NCI-H146 treated with DMSO at 0.1 percent for 48 hours (cell line): ENCODE measurements at regions not wholly inside any gene's neighbourhood (a gene's known extent, or its start where the extent isn't known, plus 50 kb on each side); places are given as distances from the start of the nearest gene placed in this dataset.
"Not testable (repeated sequence)": the region's sequence is repeated elsewhere in the genome, so short reads cannot be mapped to it uniquely, and the experiment has no call there.

Source experiments
- DNase-seq: peaks from one replicate; lab custom pipeline; 2025; ENCODE audit not compliant: unreplicated experiment; lab: John Stamatoyannopoulos, UW

DNA sequence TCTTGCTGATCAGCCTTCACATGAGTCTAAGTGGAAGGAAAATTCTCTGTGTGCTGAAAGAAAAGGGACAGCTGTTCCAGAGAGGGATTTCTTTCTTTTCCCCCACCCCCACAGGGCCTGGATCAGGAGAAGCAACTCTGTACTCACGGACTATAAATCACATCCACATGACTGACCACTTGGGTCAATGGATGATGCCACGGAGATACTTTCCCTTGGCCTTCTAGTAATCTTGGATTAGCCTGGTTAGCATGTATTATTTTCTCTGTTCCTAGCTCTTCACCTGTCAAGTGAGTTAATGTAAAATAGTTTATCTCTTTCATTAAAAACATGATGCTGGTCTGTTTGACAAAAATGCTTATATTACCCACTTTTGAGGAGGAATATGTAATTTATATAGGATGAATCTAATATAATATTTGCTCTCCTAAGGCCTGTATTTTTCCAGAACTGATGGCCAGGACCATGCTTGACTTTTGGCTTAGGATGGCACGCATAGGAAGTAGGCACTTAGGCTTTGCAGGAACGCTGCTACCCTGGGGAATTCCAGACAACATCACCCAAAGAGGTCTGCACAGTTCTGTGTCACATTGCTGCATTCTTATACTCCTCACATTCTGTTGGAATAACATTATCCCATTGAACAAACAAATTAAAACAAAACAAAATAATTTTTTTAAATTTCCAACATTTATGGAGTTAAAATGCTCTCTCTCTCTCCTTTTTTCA, 892.1 kb downstream of the TLE1 start:
- no peak for DNase-seq

DNA sequence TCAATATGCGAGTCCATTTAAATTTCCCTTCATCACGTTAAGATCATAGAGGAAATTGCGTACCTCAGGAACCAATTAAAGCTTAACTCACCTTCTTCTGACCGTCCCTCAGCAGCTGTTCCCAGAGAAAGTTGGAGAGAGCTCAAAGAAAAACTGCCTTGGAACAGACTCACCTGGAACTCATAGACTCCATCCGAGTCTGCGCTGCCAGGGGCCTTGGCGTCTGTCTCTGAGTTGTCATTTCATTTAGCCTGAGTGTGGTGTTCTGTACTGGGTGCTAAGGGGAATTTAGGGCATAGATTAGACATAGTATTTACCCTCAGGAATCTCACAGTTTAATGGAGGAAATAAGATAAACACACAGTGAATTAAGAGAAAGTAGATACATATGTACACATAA, 892.7 kb downstream of the TLE1 start:
- no peak for DNase-seq

DNA sequence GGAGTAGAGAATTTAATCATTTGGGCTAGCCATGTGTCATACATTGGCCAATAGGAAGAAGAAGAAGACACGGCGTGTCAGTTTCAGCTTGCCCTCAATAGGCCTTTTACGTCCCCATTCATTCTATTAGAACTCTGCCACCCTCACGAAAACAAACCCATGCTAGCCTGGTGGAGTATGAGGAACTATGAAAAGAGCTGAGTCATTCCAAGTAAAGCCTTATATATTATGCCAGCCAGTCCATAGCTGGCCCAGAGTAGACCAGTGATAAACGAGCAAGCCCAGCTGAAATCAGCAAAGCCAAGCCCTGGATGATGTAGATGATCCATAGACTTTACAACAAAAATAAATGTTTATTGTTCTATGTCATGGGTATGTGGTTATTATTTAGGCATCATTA, 895.1 kb downstream of the TLE1 start:
- DNase-seq: no peak

DNA sequence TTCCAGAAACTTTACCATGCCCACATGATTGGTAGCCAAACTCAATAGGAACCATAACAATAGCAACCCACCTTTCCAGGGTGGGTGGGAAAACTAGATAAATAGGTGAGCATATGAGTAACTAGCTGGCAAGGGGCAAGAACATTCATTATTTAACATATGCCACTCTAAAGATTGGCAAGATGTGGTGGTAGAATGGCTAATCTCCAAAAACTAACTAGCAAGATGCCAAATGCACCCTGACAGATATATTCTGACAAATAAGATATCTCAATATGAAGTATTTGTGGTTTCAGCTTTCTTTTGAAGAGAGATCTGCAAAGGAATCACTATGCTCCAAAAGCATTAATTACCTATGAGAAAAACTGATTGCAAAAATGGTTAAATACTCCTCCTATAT, 895.6 kb downstream of the TLE1 start:
- DNase-seq: no peak

DNA sequence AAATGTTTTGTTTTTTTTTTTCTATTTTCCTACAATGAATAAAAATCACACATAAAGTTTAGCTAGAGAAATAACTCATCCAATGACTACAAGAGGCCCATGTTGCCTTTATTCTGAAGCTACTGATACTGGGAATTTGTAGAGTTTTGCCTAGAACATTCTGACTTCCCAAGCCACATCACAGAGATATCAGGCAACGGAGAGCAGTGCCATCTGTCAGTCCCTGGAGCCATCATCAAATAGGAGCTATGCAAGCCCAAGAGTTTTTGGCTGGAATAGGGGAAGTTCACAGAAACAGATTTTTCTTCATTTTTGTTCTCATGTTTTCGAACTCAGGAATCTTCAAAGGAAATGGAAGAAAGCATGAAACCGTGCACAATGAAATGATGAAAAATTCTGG, 896.6 kb downstream of the TLE1 start:
- DNase-seq: no peak

DNA sequence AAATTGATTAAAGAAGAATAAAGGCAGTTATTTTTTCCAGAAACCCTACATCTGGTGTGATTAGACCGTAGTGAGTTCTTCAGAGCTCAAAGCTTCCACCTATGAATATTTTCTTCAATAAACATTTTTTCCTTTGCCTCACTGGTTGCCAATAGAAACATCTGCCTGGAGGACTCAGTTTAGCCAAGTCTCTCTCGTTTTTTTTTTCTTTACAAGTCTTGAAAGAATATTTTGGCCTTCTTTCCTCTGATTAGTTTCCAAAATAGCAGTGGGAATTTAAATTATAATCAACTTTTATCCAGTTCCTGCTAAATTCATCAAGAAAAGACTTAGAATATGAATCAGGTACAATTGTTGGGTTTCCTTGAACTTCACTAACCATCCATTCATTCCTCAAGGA, 897.5 kb downstream of the TLE1 start:
- DNase-seq: no peak

DNA sequence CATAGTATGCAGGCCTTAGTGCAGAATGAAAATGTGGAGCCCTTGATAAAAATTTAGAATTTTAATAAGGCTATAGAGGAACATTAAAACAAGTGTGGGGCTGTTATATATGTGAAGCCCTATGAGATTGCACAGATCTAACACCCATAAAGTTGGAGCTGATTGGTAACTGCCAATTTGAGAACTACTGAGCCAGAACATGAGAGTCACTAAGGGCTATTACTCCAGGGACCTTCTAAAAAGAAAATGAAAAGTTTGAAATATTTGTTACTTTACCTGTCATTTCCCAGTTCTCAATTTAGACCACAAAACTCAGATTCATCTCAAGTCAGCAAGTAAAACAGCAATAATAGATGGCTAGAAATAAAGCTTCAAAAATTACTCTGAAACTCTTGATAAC, 898.6 kb downstream of the TLE1 start:
- no peak for DNase-seq

DNA sequence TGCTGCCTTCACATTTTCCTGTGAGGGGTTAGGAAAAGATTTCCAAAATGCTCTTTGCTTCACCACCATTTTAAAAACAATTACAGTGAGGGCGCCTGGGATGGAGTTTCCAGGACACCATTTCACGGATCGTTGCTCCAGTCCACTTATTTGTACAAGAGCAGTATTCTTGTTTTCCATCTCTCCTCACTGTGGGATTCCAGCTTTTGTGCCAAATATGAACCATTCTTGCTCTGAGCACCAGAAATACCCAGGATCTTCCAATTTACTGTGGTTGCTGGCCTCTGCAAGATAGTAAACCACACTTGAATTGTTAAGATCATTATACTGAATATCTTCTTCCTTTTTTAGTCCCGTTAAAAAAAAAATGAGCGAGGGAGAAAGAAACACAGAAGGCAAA, 899.5 kb downstream of the TLE1 start:
- DNase-seq: no peak

DNA sequence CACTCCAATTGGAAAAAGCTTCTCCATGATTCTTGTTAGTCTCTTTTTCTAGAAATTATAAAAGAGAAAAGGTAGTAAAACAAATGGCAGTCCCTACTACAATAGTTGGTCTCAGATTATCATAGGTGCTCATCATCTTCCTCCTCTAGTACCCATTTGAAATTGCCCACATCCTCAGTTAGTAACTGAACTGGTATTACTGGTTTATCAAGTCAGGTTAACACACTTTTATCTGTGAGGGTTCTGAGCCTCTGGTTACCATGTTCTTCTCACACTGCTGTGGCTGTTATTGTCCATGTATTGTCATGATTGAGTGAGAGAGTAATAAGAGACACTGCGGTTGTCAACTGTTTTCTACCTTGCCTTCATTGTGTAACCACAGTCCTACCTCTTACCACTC, 901.7 kb downstream of the TLE1 start:
- DNase-seq: no peak

DNA sequence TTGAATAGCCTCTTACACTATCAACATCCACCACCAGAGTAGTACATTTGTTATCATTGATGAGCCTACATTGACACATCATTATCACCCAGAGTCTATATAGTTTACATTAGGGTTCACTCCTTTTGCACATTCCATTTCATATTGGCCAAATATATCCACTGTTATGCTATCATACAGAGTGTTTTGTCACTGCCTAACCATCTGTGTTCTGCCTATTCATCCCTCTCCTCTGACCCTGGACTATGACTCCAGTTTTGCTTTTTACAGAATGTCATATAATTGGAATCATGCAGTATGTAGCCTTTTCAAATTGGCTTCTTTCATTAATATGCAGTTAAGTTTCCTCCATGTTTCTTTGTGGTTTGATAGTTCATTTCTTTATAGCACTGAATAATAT, 904.7 kb downstream of the TLE1 start:
- DNase-seq: no peak

DNA sequence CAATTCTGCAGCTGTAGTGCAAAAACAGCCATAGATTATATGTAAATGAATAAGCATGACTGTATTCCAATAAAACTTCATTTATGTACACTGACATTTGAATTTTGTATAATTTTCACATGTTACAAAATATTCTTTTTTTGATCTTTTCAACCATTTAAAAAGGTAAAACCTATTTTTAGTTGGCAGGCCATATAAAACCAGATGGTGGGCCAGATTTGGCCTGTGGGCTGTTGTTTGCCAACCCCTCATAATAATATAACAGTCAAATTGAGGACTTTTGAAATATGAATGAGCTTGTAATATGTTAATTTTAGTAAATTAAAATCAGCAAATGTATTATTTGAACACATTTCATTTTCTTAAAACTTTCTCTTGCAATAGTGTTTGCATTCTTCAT, 913.4 kb downstream of the TLE1 start:
- DNase-seq: no peak

DNA sequence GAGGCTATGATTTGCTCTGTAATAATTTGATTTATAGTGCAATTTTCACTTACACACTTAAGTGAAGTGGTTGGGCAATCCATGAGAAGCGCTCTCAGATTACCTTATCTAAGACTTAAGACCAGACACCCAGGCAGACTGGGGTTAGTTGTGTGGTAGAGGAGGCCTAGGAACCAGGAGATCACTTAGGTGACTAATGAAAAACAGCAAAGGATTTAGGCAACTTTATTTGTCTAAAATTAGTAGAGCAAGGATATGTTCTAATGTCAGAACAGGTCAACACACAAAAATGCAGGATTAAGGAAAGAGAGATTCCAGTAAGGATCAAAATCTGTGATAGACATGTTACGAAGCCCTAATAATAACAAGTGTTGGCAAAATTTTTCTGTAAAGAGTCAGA, 913.8 kb downstream of the TLE1 start:
- DNase-seq: no peak

DNA sequence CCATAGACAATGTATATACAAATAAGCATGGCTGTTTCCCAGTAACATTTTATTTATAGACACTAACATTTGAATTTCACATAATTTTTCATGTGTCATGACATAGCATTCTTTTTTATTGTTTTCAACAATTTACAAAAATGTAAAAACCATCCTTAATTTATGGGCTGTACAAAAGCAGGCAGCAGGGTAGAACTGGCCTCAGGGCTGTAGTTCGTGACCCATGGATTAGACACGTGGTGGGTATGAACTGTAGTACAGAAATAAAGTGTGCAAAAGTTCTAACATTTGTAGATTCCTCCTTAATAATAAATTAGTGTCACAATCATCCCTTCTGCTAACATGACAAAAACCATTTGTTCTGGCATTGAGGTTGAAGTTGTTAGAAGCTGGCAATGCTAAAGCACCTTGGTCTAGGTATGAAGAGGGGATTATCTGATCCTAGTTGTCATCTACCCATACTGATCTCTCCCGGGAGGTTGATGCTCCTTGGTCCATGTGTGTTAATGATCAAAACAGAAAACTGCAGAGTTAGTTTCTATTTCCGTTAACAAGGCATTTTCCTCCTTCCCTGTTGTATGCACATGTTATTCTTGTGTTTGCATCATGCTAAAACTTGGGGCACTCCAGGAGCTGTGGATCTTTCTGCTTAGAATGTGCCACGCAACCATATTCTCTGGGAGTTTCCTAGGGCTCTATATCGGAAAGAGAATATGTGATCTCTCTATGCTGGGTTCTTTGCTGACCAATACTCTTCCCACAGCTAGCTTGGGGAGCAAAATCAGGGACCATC, 917.6 kb downstream of the TLE1 start:
- DNase-seq: no peak

DNA sequence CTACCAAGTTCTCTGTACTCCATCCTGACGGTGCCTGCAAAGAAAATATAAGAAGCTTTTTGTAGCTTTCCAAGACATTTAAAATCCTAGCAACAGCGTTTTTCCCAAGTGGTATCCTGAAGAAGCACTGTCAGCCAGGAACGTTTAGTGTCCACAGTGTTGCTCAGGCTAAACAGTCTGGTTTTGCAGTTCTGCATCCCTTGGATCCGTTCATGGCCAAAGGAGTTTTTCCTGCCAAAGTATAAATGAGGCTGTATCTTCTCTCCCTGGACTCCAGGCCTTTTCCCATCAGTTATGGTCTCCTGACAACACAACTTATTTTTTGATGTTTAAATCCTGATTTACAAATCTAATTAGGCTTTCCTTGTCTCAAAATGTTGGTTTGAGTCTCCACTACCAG, 925.8 kb downstream of the TLE1 start:
- no peak for DNase-seq

DNA sequence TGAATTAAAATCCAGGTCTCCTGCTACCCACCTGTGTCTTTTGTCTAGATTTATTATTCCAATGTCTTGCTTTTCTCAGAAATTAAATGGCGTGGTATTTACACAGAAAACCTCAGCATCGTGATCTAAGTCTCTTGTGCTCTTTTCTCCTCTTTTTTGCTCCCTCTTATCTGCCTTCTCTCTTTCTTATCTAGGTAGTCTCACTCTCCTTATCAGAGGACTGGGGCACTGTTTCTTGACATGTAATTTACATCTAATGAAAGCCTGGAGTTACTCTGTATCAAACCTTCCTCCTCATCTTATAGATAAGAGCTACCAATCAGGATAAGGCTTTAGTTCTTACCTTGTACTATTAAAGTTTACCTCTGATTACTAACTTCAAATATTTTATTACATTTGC, 933.8 kb downstream of the TLE1 start:
- no peak for DNase-seq

DNA sequence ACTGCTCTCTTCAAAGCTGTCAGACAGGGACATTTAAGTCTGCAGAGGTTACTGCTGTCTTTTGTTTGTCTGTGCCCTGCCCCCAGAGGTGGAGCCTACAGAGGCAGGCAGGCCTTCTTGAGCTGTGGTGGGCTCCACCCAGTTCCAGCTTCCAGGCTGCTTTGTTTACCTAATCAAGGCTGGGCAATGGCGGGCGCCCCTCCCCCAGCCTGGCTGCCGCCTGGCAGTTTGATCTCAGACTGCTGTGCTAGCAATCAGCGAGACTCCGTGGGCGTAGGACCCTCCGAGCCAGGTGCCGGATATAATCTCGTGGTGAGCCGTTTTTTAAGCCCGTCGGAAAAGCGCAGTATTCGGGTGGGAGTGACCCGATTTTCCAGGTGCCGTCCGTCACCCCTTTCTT, 942.3 kb downstream of the TLE1 start:
- DNase-seq: not testable (repeated sequence)

DNA sequence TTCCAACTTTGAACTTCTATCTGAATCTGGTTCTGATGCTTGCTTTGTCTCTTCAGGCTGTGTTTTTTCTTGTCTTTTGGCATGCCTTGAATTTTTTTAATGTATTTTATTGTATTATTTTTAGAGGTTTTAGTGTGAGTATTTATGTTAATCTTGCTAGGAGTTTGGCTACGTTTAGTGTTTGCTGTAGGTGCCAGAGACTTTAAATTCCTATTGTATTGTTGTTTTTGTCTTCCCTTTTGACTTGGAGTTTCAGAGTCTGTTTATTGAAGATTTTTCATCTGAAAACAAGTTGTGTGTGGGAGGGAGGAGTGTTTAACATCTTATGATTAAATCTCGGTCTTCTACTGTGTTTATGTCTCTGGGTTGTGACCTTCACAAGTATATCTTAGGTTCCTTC, 956.8 kb downstream of the TLE1 start:
- no peak for DNase-seq

DNA sequence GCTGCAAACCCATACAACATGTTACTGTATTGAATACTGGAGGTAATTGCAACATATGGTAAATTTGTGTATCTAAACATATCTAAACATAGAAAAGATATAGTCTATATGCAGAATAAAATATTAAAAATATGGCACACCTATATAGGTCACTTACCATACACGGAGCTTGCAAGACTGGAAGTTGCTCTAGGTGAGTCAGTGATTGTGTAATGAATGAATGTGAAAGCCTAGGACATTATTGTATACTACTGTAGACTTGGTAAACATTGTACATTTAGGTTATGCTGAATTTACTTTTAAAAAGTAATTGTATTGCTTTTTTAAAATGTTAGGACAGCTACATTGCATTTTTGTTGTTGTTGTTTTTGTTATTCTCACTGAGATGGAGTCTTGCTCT, 968.8 kb downstream of the TLE1 start:
- no peak for DNase-seq

DNA sequence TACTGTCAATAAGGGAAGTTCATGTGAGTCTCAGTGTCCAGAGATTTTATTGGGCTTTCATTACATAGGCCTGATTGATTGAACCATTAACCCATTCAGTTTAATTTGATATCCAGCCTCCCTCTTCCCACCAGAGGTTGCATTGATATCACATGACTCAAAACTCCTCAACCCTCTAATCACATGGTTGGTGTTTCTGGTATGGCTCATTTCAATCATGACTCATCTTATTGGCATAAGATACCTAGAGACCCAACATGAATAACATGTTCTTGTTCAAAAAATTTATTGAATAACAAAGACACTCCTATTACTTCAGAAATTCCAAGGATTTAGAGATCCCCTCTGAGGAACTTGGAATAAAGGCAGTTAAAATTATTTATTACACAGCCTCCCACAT, 982.2 kb downstream of the TLE1 start:
- DNase-seq: no peak

DNA sequence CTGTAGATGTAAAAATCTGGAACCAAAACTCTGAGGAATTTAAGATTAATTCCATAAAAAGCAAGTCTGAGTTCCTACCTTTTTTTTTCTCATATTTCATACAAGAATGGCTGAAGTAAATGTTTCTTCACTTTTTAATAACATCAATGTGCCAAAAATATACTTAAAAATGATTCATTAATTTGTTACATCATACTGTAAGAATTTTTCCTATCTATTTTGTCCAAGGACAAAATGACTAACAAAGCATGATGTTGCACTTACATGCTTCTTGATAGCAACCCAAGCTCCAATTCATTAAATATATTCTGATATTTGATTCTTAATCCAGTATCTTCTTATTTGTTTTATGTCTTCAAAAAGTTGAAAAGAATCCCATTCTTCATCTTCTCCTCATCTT, 988.3 kb downstream of the TLE1 start:
- DNase-seq: no peak

DNA sequence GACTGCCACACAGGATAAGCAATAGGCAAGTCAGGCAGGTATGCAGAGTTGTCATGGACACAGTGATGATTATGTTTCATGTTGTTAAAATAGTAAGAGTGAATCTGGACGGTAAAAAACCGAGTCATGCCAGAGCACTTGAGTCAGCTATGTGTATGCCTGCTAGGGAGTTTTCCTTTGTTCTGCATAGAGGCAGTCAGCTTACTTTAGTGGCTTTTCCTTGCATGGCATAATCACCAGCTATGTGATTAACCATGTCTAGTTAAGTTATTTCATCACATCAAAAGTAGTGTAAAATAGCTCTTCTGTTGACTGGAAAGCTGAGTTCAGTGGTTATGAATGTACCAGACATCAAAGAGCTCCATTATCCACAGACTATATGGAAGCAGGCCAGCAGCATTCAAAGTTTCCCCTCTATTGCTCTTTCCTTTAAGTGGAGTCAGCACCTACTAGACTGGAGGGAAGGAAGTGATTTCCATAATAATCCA, 989.8 kb downstream of the TLE1 start:
- no peak for DNase-seq

DNA sequence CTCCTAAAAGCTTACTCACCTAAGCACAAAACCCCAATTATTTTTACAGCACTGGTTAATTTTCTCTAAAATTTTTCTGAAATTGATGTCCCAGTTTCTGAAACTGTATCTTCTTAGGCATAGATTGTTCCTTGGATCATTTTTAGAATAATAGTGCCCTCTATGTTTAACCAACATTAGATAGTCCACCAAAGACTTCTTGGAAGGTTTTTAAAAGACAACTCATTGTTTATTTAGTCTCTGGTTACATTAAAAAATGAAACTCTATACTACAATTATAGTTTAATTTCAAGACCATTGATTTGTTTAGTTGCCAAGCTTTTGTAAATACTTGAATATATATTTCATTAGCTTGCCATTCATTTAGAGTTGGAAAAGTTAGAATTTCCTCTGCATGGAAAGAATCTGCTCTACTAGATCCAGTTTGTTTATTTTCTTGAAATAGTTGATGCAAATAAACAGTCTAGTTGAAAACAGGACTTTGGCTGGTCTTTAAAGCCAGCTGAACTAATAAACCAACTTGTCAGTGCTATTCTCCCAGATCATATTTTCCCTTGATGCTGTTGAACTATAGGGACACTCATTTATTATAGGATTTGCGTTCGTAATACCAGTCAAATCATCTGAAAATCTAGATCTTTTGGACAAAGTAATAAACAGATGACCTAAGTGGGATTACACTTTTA, 990.5 kb downstream of the TLE1 start:
- no peak for DNase-seq
